ENCODE measurements at regions not wholly inside any gene's neighbourhood (a gene's known extent, or its start where the extent isn't known, plus 50 kb on each side); places are given as distances from the start of the nearest gene placed in this dataset.
A peak's percentile ranks its signal among the peaks of the same experiment; 100 is the strongest.
"Not testable (repeated sequence)": the region's sequence is repeated elsewhere in the genome, so short reads cannot be mapped to it uniquely, and the experiment has no call there.

- DNase-seq; H3K4me1 Mint-ChIP-seq (ENCODE audit: low read depth, unreplicated experiment); H3K36me3 Mint-ChIP-seq (ENCODE audit: unreplicated experiment); H3K4me3 Mint-ChIP-seq (ENCODE audit: unreplicated experiment); H3K27ac Mint-ChIP-seq (ENCODE audit: unreplicated experiment); H3K9me3 Mint-ChIP-seq (ENCODE audit: unreplicated experiment); H3K27me3 Mint-ChIP-seq (ENCODE audit: unreplicated experiment): not testable (repeated sequence)
Observed at GRCh38 chr4:9505341-9505740, 61.1 kb downstream of the DEFB131A start.

GRCh38 chr4:9506672-9507071, 62.5 kb downstream of the DEFB131A start:
- H3K36me3 Mint-ChIP-seq (ENCODE audit: unreplicated experiment); H3K4me3 Mint-ChIP-seq (ENCODE audit: unreplicated experiment); H3K27me3 Mint-ChIP-seq (ENCODE audit: unreplicated experiment); H3K27ac Mint-ChIP-seq (ENCODE audit: unreplicated experiment); H3K9me3 Mint-ChIP-seq (ENCODE audit: unreplicated experiment); H3K4me1 Mint-ChIP-seq (ENCODE audit: low read depth, unreplicated experiment); DNase-seq: not testable (repeated sequence)

- not testable (repeated sequence) for H3K4me1 Mint-ChIP-seq (ENCODE audit: low read depth, unreplicated experiment); H3K4me3 Mint-ChIP-seq (ENCODE audit: unreplicated experiment); H3K27ac Mint-ChIP-seq (ENCODE audit: unreplicated experiment); H3K27me3 Mint-ChIP-seq (ENCODE audit: unreplicated experiment); DNase-seq; H3K9me3 Mint-ChIP-seq (ENCODE audit: unreplicated experiment)
- H3K36me3 Mint-ChIP-seq (ENCODE audit: unreplicated experiment): peaks cover 12% of the 10 kb centered on the region
Observed at GRCh38 chr4:9512941-9513340, 68.7 kb downstream of the DEFB131A start.

GRCh38 chr4:9519631-9520030, 75.4 kb downstream of the DEFB131A start:
- not testable (repeated sequence) for H3K9me3 Mint-ChIP-seq (ENCODE audit: unreplicated experiment); H3K4me3 Mint-ChIP-seq (ENCODE audit: unreplicated experiment); H3K27ac Mint-ChIP-seq (ENCODE audit: unreplicated experiment); H3K36me3 Mint-ChIP-seq (ENCODE audit: unreplicated experiment); H3K27me3 Mint-ChIP-seq (ENCODE audit: unreplicated experiment); DNase-seq; H3K4me1 Mint-ChIP-seq (ENCODE audit: low read depth, unreplicated experiment)

GRCh38 chr4:9522903-9523302, 78.7 kb downstream of the DEFB131A start:
- H3K9me3 Mint-ChIP-seq (ENCODE audit: unreplicated experiment); H3K4me1 Mint-ChIP-seq (ENCODE audit: low read depth, unreplicated experiment); H3K27me3 Mint-ChIP-seq (ENCODE audit: unreplicated experiment); H3K27ac Mint-ChIP-seq (ENCODE audit: unreplicated experiment); H3K4me3 Mint-ChIP-seq (ENCODE audit: unreplicated experiment); DNase-seq: not testable (repeated sequence)
- H3K36me3 Mint-ChIP-seq (ENCODE audit: unreplicated experiment): peaks cover 11% of the 10 kb centered on the region

- H3K4me1 Mint-ChIP-seq (ENCODE audit: low read depth, unreplicated experiment): peaks cover 10% of the 10 kb centered on the region
- not testable (repeated sequence) for H3K27ac Mint-ChIP-seq (ENCODE audit: unreplicated experiment); H3K27me3 Mint-ChIP-seq (ENCODE audit: unreplicated experiment); H3K4me3 Mint-ChIP-seq (ENCODE audit: unreplicated experiment); DNase-seq; H3K9me3 Mint-ChIP-seq (ENCODE audit: unreplicated experiment)
- peaks cover 11% of the 10 kb centered on the region for H3K36me3 Mint-ChIP-seq (ENCODE audit: unreplicated experiment)
Observed at GRCh38 chr4:9524406-9524805, 80.2 kb downstream of the DEFB131A start.

- Mint-ChIP-seq H3K4me1 (ENCODE audit: low read depth, unreplicated experiment) (peaks cover 24% of the 10 kb centered on the region), H3K27me3 (ENCODE audit: unreplicated experiment) (peaks cover 13% of the 10 kb centered on the region), H3K9me3 (ENCODE audit: unreplicated experiment) (peaks cover 10% of the 10 kb centered on the region), H3K4me3 (ENCODE audit: unreplicated experiment) (peak overlapping the region; percentile 77)
- TF ChIP-seq CTCF (IDR thresholded peaks at IDR 0.05; ENCODE audit: partially characterized antibody, unreplicated experiment): peak; percentile 97
- peak; percentile 91 for DNase-seq
- not testable (repeated sequence) for H3K36me3 Mint-ChIP-seq (ENCODE audit: unreplicated experiment); H3K27ac Mint-ChIP-seq (ENCODE audit: unreplicated experiment)
Observed at GRCh38 chr4:9532134-9532862, 88.1 kb downstream of the DEFB131A start.

- Mint-ChIP-seq H3K9me3 (ENCODE audit: unreplicated experiment) (peaks cover 13% of the 10 kb centered on the region), H3K4me1 (ENCODE audit: low read depth, unreplicated experiment) (peaks cover 24% of the 10 kb centered on the region), H3K27me3 (ENCODE audit: unreplicated experiment) (peaks cover 18% of the 10 kb centered on the region), H3K4me3 (ENCODE audit: unreplicated experiment) (peak overlapping the region; percentile 77)
- not testable (repeated sequence) for H3K36me3 Mint-ChIP-seq (ENCODE audit: unreplicated experiment); DNase-seq; H3K27ac Mint-ChIP-seq (ENCODE audit: unreplicated experiment)
Observed at GRCh38 chr4:9532863-9533192, 88.6 kb downstream of the DEFB131A start.

GRCh38 chr4:9537101-9537500, 92.9 kb downstream of the DEFB131A start:
- H3K27ac Mint-ChIP-seq (ENCODE audit: unreplicated experiment); H3K9me3 Mint-ChIP-seq (ENCODE audit: unreplicated experiment); H3K4me3 Mint-ChIP-seq (ENCODE audit: unreplicated experiment); H3K36me3 Mint-ChIP-seq (ENCODE audit: unreplicated experiment); DNase-seq; H3K4me1 Mint-ChIP-seq (ENCODE audit: low read depth, unreplicated experiment): not testable (repeated sequence)
- peaks cover 10% of the 10 kb centered on the region for H3K27me3 Mint-ChIP-seq (ENCODE audit: unreplicated experiment)

- not testable (repeated sequence) for DNase-seq; H3K27ac Mint-ChIP-seq (ENCODE audit: unreplicated experiment); H3K27me3 Mint-ChIP-seq (ENCODE audit: unreplicated experiment); H3K4me1 Mint-ChIP-seq (ENCODE audit: low read depth, unreplicated experiment); H3K9me3 Mint-ChIP-seq (ENCODE audit: unreplicated experiment); H3K4me3 Mint-ChIP-seq (ENCODE audit: unreplicated experiment); H3K36me3 Mint-ChIP-seq (ENCODE audit: unreplicated experiment)
Observed at GRCh38 chr4:9539939-9540520, 95.8 kb downstream of the DEFB131A start.

GRCh38 chr4:9541388-9541915, 97.2 kb downstream of the DEFB131A start:
- not testable (repeated sequence) for DNase-seq; H3K4me3 Mint-ChIP-seq (ENCODE audit: unreplicated experiment); H3K4me1 Mint-ChIP-seq (ENCODE audit: low read depth, unreplicated experiment); H3K27me3 Mint-ChIP-seq (ENCODE audit: unreplicated experiment); H3K36me3 Mint-ChIP-seq (ENCODE audit: unreplicated experiment); H3K27ac Mint-ChIP-seq (ENCODE audit: unreplicated experiment); H3K9me3 Mint-ChIP-seq (ENCODE audit: unreplicated experiment)
